ENCODE measurements at regions not wholly inside any gene's neighbourhood (a gene's known extent, or its start where the extent isn't known, plus 50 kb on each side); places are given as distances from the start of the nearest gene placed in this dataset.

DNA sequence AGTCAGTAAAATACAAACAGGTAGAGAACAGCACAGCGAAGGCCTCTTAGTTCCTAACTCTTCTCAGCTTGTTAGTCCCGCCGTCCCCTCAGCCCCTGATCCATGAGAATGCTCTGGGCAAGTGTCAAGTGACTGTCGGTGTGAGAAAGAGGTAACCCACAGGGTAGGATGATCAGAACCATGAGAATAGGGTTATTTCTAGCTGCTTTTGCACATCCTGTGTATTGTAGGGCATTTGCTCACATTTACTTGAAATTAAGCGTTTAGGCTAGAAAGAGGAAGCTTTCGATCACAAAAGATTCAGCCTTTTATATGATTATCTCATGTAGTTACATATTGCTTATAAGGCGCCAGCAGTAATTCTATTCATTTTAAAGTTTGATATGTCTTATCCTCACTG is 103.0 kb upstream of the PDE10A start:
- TF ChIP-seq POLR2A (IDR thresholded peaks at IDR 0.05) (no peak), POLR2AphosphoS5 (IDR thresholded peaks at IDR 0.05) (no peak)
- TF ChIP-seq, protein P1, sequence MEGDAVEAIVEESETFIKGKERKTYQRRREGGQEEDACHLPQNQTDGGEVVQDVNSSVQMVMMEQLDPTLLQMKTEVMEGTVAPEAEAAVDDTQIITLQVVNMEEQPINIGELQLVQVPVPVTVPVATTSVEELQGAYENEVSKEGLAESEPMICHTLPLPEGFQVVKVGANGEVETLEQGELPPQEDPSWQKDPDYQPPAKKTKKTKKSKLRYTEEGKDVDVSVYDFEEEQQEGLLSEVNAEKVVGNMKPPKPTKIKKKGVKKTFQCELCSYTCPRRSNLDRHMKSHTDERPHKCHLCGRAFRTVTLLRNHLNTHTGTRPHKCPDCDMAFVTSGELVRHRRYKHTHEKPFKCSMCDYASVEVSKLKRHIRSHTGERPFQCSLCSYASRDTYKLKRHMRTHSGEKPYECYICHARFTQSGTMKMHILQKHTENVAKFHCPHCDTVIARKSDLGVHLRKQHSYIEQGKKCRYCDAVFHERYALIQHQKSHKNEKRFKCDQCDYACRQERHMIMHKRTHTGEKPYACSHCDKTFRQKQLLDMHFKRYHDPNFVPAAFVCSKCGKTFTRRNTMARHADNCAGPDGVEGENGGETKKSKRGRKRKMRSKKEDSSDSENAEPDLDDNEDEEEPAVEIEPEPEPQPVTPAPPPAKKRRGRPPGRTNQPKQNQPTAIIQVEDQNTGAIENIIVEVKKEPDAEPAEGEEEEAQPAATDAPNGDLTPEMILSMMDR (IDR thresholded peaks at IDR 0.05) = no peak
